Activated T-helper 1 cell treated with anti-CD3 and anti-CD28 coated beads, Interleukin-12 subunit alpha, Interleukin-12 subunit beta, Interleukin-2, Interleukin-4 antibody, amounts not matched to agents 30 ng/mL and 10 ng/mL and 1 ng/mL, durations not matched to agents 14 hours and 24 hours and 36 hours (primary cell): ENCODE measurements at regions not wholly inside any gene's neighbourhood (a gene's known extent, or its start where the extent isn't known, plus 50 kb on each side); places are given as distances from the start of the nearest gene placed in this dataset.

Experiments
- DNase-seq: peaks from one replicate; pipeline ENCODE4 v3.0.0; 2021; ENCODE audit warnings: low spot score
- H3K27ac Mint-ChIP-seq: one replicate; pipeline ENCODE4 v1.8.0; 2021; ENCODE audit warnings: mild to moderate bottlenecking, mixed read lengths
- H3K27me3 Mint-ChIP-seq: one replicate; pipeline ENCODE4 v1.8.0; 2022; ENCODE audit warnings: mild to moderate bottlenecking, moderate library complexity, mixed read lengths; ENCODE audit not compliant: insufficient read depth
- H3K36me3 Mint-ChIP-seq: one replicate; pipeline ENCODE4 v1.8.0; 2021; ENCODE audit warnings: low read depth, mixed read lengths
- H3K4me1 Mint-ChIP-seq: one replicate; pipeline ENCODE4 v1.8.0; 2021; ENCODE audit warnings: low read depth, mixed read lengths
- H3K4me3 Mint-ChIP-seq: one replicate; pipeline ENCODE4 v1.8.0; 2021; ENCODE audit warnings: mild to moderate bottlenecking, moderate library complexity, mixed read lengths
- H3K9me3 Mint-ChIP-seq: one replicate; pipeline ENCODE4 v1.8.0; 2021; ENCODE audit warnings: mixed read lengths
- intact Hi-C: fragments of 100-400 bp; cut with micrococcal nuclease; formaldehyde crosslinking; loops from one replicate; pipeline ENCODE4 v1.15.1; 2024

- H3K9me3 Mint-ChIP-seq: no peaks in the 10 kb centered on the region
- no peaks in the 10 kb centered on the region for H3K27me3 Mint-ChIP-seq
- H3K4me1 Mint-ChIP-seq: no peaks in the 10 kb centered on the region
- no peak overlapping the region for H3K27ac Mint-ChIP-seq
- no peak for DNase-seq
- no peaks in the 10 kb centered on the region for H3K36me3 Mint-ChIP-seq
- intact Hi-C loops: no loop called here
- no peak overlapping the region for H3K4me3 Mint-ChIP-seq
Measured at GRCh38 chrX:124493984-124494383, 147.6 kb downstream of the SH2D1A start.

DNA sequence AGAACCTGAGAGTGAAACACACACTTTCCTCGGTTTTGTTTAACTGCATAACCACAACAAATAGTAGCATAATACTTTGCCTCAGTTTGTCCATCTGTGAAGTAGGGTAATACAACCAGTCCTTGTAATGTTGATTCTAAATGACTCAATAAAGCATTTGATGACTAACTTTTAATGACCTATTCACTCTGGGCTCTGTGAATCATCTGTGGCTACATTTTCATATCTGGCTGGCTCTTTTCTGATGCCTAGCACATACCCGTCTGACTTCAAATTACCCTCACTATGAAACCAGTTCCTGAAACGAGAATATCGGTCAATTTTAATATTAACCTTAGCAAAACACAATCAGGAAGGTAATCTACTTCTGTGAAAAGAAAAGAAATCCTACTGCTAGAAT lies 151.0 kb downstream of the SH2D1A start:
- H3K4me1 Mint-ChIP-seq: no peaks in the 10 kb centered on the region
- no peaks in the 10 kb centered on the region for H3K36me3 Mint-ChIP-seq
- no peaks in the 10 kb centered on the region for H3K27me3 Mint-ChIP-seq
- DNase-seq: no peak
- H3K4me3 Mint-ChIP-seq: no peak overlapping the region
- no peaks in the 10 kb centered on the region for H3K9me3 Mint-ChIP-seq
- H3K27ac Mint-ChIP-seq: no peak overlapping the region
- intact Hi-C loops: no loop called here

- H3K4me1 Mint-ChIP-seq: no peaks in the 10 kb centered on the region
- H3K36me3 Mint-ChIP-seq: no peaks in the 10 kb centered on the region
- H3K27me3 Mint-ChIP-seq: no peaks in the 10 kb centered on the region
- no peak for DNase-seq
- H3K27ac Mint-ChIP-seq: no peak overlapping the region
- H3K9me3 Mint-ChIP-seq: no peaks in the 10 kb centered on the region
- H3K4me3 Mint-ChIP-seq: no peak overlapping the region
- intact Hi-C loops: no loop called here
Measured at GRCh38 chrX:124501586-124501985, 155.2 kb downstream of the SH2D1A start.

DNA sequence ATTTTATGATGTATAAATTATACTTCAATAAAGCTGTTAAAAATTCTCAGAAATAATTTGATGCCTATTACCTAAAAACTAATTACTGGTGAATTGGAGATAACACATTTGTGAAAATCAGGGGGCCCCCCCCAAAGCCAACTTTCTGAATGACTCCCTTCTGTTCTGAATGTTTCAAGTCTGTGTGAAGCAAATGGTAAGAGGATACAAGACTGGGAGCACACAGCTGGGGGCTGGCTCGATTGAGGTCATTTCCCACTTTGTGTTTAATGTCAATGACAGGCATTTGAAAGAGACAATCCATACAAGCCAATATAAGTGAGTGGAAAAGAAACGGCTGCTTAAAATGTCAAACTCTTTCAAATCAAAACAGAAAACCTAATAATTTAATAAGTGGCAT lies 155.8 kb downstream of the SH2D1A start:
- H3K27ac Mint-ChIP-seq: no peak overlapping the region
- no peak for DNase-seq
- intact Hi-C loops: no loop called here
- H3K9me3 Mint-ChIP-seq: no peaks in the 10 kb centered on the region
- H3K4me3 Mint-ChIP-seq: no peak overlapping the region
- H3K27me3 Mint-ChIP-seq: no peaks in the 10 kb centered on the region
- H3K4me1 Mint-ChIP-seq: no peaks in the 10 kb centered on the region
- H3K36me3 Mint-ChIP-seq: no peaks in the 10 kb centered on the region

- no peaks in the 10 kb centered on the region for H3K27me3 Mint-ChIP-seq
- no peaks in the 10 kb centered on the region for H3K9me3 Mint-ChIP-seq
- no peak overlapping the region for H3K4me3 Mint-ChIP-seq
- no peak for DNase-seq
- intact Hi-C loops: no loop called here
- H3K36me3 Mint-ChIP-seq: no peaks in the 10 kb centered on the region
- H3K4me1 Mint-ChIP-seq: no peaks in the 10 kb centered on the region
- H3K27ac Mint-ChIP-seq: no peak overlapping the region
Measured at GRCh38 chrX:124502599-124502998, 156.2 kb downstream of the SH2D1A start.

GRCh38 chrX:124504111-124504983 lies 158.0 kb downstream of the SH2D1A start:
- no peak for DNase-seq
- no peaks in the 10 kb centered on the region for H3K9me3 Mint-ChIP-seq
- no peaks in the 10 kb centered on the region for H3K27me3 Mint-ChIP-seq
- no peaks in the 10 kb centered on the region for H3K4me1 Mint-ChIP-seq
- no peak overlapping the region for H3K4me3 Mint-ChIP-seq
- intact Hi-C loops: no loop called here
- no peaks in the 10 kb centered on the region for H3K36me3 Mint-ChIP-seq
- no peak overlapping the region for H3K27ac Mint-ChIP-seq

DNA sequence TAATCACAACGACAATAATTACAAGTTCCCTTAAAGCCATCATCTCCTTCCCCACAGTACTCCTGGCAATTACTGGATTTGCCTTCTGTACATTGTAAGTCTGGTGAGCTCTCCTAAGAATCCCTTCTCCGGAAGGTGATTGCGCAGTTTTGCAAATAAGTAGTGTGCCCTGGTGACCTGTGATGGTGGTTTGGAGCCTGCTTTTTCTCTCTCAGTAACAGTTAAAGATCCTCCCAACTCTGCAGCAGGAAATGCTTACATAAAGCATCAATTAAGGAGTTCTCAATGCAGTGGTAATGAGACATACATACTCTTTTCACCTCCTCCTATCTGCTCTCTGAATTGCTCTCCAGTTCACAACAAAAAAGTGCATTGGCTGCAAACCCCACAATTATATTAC lies 159.7 kb downstream of the SH2D1A start:
- H3K27ac Mint-ChIP-seq: no peak overlapping the region
- no peaks in the 10 kb centered on the region for H3K4me1 Mint-ChIP-seq
- intact Hi-C loops: no loop called here
- H3K36me3 Mint-ChIP-seq: no peaks in the 10 kb centered on the region
- no peak for DNase-seq
- H3K27me3 Mint-ChIP-seq: no peaks in the 10 kb centered on the region
- H3K9me3 Mint-ChIP-seq: no peaks in the 10 kb centered on the region
- no peak overlapping the region for H3K4me3 Mint-ChIP-seq

DNA sequence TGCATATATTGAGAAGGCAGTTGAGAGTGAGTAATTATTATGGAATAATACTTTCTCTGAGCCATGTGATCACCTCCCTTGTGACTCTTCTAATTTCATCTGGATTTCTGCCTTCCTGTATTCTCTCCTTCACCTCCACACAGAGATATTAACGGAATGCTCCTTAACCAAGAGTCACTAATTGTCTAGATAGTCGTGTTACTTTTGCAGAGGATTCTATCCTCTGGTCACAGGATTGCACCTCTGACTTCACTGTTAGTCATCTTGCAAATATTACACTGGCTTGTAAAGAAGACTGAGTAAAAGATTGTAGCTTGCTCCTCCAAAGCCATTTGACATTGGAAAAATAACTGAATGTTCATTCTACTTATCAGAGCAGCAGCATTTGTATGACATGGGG lies 160.9 kb downstream of the SH2D1A start:
- Mint-ChIP-seq H3K9me3 (no peaks in the 10 kb centered on the region), H3K36me3 (no peaks in the 10 kb centered on the region)
- intact Hi-C loops: no loop called here

DNA sequence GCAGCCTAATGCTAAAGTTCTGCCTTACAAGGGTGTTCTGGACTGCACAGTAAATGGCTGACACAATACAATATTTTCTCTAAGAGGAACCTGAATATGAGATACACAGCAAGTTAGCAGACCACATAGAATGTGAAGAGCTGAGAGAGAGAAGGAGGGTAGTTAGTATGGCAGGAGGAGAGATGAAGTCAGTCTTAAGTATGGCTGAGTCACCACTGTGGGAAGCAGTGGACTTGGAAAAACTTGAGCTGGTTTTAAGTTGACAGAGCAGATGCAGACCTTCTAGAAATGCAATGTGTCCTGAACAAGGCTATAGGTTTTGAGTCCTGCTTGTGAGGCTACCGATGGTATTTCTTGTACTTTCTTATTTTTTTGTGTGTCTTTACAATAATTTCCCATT lies 172.5 kb downstream of the SH2D1A start:
- intact Hi-C loops: no loop called here
- Mint-ChIP-seq H3K4me3 (no peak overlapping the region), H3K4me1 (no peaks in the 10 kb centered on the region), H3K9me3 (peaks cover 6% of the 10 kb centered on the region), H3K27ac (no peak overlapping the region), H3K36me3 (no peaks in the 10 kb centered on the region), H3K27me3 (no peaks in the 10 kb centered on the region)
- DNase-seq: no peak

More for the DNA sequence above, 160.9 kb downstream of the SH2D1A start:
- H3K27me3 Mint-ChIP-seq: no peaks in the 10 kb centered on the region
- H3K4me1 Mint-ChIP-seq: no peaks in the 10 kb centered on the region
- H3K4me3 Mint-ChIP-seq: no peak overlapping the region
- no peak overlapping the region for H3K27ac Mint-ChIP-seq
- no peak for DNase-seq

- no peaks in the 10 kb centered on the region for H3K4me1 Mint-ChIP-seq
- no peaks in the 10 kb centered on the region for H3K9me3 Mint-ChIP-seq
- no peak overlapping the region for H3K27ac Mint-ChIP-seq
- intact Hi-C loops: loop anchor here (10.0 kb wide), 1 partner anchor 120 kb away; no protein-coding TSS in a partner anchor
- no peaks in the 10 kb centered on the region for H3K36me3 Mint-ChIP-seq
- H3K4me3 Mint-ChIP-seq: no peak overlapping the region
- no peaks in the 10 kb centered on the region for H3K27me3 Mint-ChIP-seq
- DNase-seq: no peak
Measured at GRCh38 chrX:124524852-124525251, 178.5 kb downstream of the SH2D1A start.

GRCh38 chrX:124529786-124530185 lies 183.4 kb downstream of the SH2D1A start:
- Mint-ChIP-seq H3K27ac (no peak overlapping the region), H3K9me3 (no peaks in the 10 kb centered on the region), H3K36me3 (no peaks in the 10 kb centered on the region), H3K27me3 (no peaks in the 10 kb centered on the region), H3K4me1 (no peaks in the 10 kb centered on the region), H3K4me3 (no peak overlapping the region)
- DNase-seq: no peak
- intact Hi-C loops: loop anchor here (10.0 kb wide), 1 partner anchor 125 kb away; no protein-coding TSS in a partner anchor

- H3K27ac Mint-ChIP-seq: no peak overlapping the region
- no peaks in the 10 kb centered on the region for H3K4me1 Mint-ChIP-seq
- no peaks in the 10 kb centered on the region for H3K27me3 Mint-ChIP-seq
- no peak for DNase-seq
- no peaks in the 10 kb centered on the region for H3K9me3 Mint-ChIP-seq
- no peaks in the 10 kb centered on the region for H3K36me3 Mint-ChIP-seq
- intact Hi-C loops: no loop called here
- H3K4me3 Mint-ChIP-seq: no peak overlapping the region
Measured at GRCh38 chrX:124530803-124531202, 184.4 kb downstream of the SH2D1A start.

DNA sequence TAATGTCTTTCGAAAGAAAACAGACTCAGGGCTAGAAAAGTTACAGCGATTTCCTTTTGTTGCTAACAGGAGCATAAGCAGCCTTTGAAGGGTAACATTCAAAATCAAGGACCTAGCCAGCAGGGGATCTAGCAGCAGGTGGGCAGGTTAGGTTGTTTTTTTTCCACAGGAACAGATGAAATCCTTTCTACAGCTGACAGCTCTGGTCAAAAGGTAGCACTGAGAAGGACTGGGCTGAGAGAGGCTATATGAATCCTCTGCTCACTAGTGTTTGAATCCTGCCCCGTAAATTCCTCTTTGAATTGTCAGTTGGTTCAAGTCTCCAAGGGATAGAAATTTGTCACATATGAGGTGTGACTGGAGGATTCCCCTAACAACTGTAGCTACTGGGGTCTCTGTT lies 188.2 kb downstream of the SH2D1A start:
- Mint-ChIP-seq H3K27me3 (no peaks in the 10 kb centered on the region), H3K4me1 (no peaks in the 10 kb centered on the region), H3K4me3 (no peak overlapping the region), H3K27ac (no peak overlapping the region), H3K36me3 (no peaks in the 10 kb centered on the region), H3K9me3 (no peaks in the 10 kb centered on the region)
- intact Hi-C loops: no loop called here
- no peak for DNase-seq

GRCh38 chrX:124540474-124540873 lies 194.1 kb downstream of the SH2D1A start:
- H3K27ac Mint-ChIP-seq: no peak overlapping the region
- H3K4me1 Mint-ChIP-seq: no peaks in the 10 kb centered on the region
- no peaks in the 10 kb centered on the region for H3K27me3 Mint-ChIP-seq
- no peaks in the 10 kb centered on the region for H3K36me3 Mint-ChIP-seq
- DNase-seq: no peak
- intact Hi-C loops: no loop called here
- no peak overlapping the region for H3K4me3 Mint-ChIP-seq
- no peaks in the 10 kb centered on the region for H3K9me3 Mint-ChIP-seq
